ENCODE measurements at regions not wholly inside any gene's neighbourhood (a gene's known extent, or its start where the extent isn't known, plus 50 kb on each side); places are given as distances from the start of the nearest gene placed in this dataset.

DNA sequence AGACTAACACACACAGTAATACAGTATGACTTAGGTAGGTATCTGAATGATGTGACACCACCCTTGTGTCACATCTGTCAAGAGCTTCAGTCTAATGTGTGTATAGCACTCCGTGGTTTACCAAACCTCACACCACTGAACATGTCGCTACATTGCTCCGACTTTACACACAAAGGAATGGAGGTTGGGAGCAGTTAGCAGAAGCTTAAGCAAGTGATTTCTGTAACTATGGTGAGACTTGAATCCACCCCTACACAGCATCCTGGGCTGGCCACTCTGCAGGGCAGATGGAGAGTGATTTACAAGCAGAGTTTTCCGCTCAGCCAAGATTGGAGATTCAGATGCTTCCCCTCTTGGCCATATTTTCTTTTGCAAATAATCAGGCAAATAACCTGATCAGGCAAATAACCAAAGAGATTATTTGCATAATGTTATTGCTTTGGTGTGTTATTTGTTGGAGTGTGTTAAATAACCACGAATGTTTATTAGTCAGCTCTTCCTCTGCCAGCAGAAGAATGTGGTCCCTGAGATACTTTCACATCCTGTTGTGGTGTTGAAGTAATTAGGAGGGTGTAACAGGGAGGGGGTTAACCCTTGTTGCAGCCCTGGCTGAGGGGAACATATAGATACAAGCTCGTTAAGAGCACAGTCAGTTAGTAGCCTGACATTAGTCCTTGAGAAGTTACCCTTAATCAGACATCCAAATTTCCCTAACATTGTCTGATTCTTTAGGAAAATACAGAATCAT is 92.8 kb downstream of the SNX18 start:
- Histone ChIP-seq H3K27me3 (ENCODE audit: control insufficient read depth in 3 of 3, insufficient read depth in 3 of 3, low read length in 2 of 3) (no peaks in the 10 kb centered on the region), H3K4me1 (ENCODE audit: control insufficient read depth in 5 of 5, insufficient read depth in 5 of 5, low read length in 5 of 5) (peaks cover 0 to 4% (median 2%) of the 10 kb centered on the region in 5 donors), H3K4me3 (no peak overlapping the region), H3K36me3 (ENCODE audit: control insufficient read depth in 4 of 4, insufficient read depth in 4 of 4, low read length in 4 of 4) (no peaks in the 10 kb centered on the region), H3K27ac (ENCODE audit: low read depth in 1 of 2, low read length in 1 of 2) (no peak overlapping the region), H3K9ac (ENCODE audit: insufficient read depth in 1 of 2, low read length in 2 of 2) (no peak overlapping the region), H3K9me3 (ENCODE audit: control insufficient read depth in 4 of 4, insufficient read depth in 3 of 4, low read length in 3 of 4) (no peaks in the 10 kb centered on the region)
- WGBS, 2 donors = 41 to 53% methylated on average over 6 of the region's 6 CpGs
- TF ChIP-seq, protein P1, sequence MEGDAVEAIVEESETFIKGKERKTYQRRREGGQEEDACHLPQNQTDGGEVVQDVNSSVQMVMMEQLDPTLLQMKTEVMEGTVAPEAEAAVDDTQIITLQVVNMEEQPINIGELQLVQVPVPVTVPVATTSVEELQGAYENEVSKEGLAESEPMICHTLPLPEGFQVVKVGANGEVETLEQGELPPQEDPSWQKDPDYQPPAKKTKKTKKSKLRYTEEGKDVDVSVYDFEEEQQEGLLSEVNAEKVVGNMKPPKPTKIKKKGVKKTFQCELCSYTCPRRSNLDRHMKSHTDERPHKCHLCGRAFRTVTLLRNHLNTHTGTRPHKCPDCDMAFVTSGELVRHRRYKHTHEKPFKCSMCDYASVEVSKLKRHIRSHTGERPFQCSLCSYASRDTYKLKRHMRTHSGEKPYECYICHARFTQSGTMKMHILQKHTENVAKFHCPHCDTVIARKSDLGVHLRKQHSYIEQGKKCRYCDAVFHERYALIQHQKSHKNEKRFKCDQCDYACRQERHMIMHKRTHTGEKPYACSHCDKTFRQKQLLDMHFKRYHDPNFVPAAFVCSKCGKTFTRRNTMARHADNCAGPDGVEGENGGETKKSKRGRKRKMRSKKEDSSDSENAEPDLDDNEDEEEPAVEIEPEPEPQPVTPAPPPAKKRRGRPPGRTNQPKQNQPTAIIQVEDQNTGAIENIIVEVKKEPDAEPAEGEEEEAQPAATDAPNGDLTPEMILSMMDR (IDR thresholded peaks at IDR 0.05; ENCODE audit: control extremely low read depth, extremely low read depth) = no peak
- peak; percentile 27 for ATAC-seq (ENCODE audit: insufficient read depth, low FRiP score)
- no peak for DNase-seq

DNA sequence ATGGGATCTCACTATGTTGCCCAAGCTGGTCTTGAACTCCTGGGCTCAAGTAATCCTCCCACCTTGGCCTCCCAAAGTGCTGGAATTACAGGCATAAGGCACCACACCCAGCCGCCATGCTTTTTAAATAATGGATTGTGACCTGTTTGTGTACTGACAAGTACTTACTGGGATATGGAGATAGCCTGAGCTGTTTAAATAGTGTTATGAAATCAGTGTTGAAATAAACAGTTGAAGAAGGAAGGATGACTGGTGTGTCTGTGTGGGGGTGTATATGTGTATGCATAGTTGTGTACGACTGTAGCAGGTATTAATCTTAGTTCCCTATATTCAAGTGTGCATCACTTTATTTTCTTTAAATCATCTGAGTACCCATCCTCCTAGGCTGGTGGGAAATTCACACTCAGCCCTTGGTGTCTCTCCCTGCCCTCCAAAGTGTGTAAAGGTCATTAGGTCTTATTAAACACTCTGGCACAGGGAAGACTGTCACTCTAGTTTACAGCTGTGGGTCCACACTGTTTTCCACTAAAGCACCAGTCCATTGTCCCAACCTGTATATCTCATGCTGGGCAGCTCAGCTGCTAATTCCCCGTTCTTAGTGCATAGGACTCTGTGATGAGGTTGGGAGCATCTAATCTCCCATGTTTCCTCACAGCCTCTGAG is 91.0 kb downstream of the SNX18 start:
- peaks cover 0 to 3% (median 2%) of the 10 kb centered on the region in 5 donors for H3K4me1 ChIP-seq (ENCODE audit: control insufficient read depth in 5 of 5, insufficient read depth in 5 of 5, low read length in 5 of 5)
- WGBS, 2 donors = 48 to 73% methylated on average over 3 of the region's 3 CpGs
- no peaks in the 10 kb centered on the region for H3K27me3 ChIP-seq (ENCODE audit: control insufficient read depth in 3 of 3, insufficient read depth in 3 of 3, low read length in 2 of 3)
- ATAC-seq (ENCODE audit: insufficient read depth, low FRiP score) = peak; percentile 41
- no peak overlapping the region for H3K27ac ChIP-seq (ENCODE audit: low read depth in 1 of 2, low read length in 1 of 2)
- DNase-seq = no peak
- H3K9ac ChIP-seq (ENCODE audit: insufficient read depth in 1 of 2, low read length in 2 of 2) = no peak overlapping the region
- H3K4me3 ChIP-seq = no peak overlapping the region
- no peaks in the 10 kb centered on the region for H3K36me3 ChIP-seq (ENCODE audit: control insufficient read depth in 4 of 4, insufficient read depth in 4 of 4, low read length in 4 of 4)
- no peaks in the 10 kb centered on the region for H3K9me3 ChIP-seq (ENCODE audit: control insufficient read depth in 4 of 4, insufficient read depth in 3 of 4, low read length in 3 of 4)
- TF ChIP-seq, protein P1 (IDR thresholded peaks at IDR 0.05; ENCODE audit: control extremely low read depth, extremely low read depth) = no peak

DNA sequence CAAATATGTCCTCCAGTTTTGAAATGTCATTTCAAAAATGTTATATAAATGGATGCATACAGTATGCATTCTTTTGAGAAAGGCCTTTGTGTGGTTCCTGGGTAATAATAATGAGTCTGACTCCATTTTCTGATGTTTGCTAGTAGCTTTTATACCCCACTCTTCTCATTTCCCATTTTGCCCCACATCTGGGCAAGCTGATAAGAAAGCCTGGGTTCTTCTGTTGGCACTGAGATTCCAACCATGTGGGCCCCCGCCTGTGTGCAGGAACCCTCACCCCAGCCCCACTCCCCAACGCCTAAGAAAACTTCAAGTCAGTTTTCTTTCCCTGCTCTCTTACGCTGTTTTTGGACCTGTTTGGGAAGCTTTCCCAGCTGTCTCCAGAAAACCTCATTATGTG is 89.4 kb downstream of the SNX18 start:
- WGBS, 2 donors = 90 to 95% methylated on average over 3 of the region's 3 CpGs
- no peak for ATAC-seq (ENCODE audit: insufficient read depth, low FRiP score)
- Histone ChIP-seq H3K4me1 (ENCODE audit: control insufficient read depth in 5 of 5, insufficient read depth in 5 of 5, low read length in 5 of 5) (peaks cover 0 to 13% (median 4%) of the 10 kb centered on the region in 5 donors), H3K4me3 (no peak overlapping the region), H3K9ac (ENCODE audit: insufficient read depth in 1 of 2, low read length in 2 of 2) (no peak overlapping the region), H3K36me3 (ENCODE audit: control insufficient read depth in 4 of 4, insufficient read depth in 4 of 4, low read length in 4 of 4) (no peaks in the 10 kb centered on the region), H3K27ac (ENCODE audit: low read depth in 1 of 2, low read length in 1 of 2) (no peak overlapping the region), H3K9me3 (ENCODE audit: control insufficient read depth in 4 of 4, insufficient read depth in 3 of 4, low read length in 3 of 4) (no peaks in the 10 kb centered on the region), H3K27me3 (ENCODE audit: control insufficient read depth in 3 of 3, insufficient read depth in 3 of 3, low read length in 2 of 3) (no peaks in the 10 kb centered on the region)
- TF ChIP-seq, protein P1 (IDR thresholded peaks at IDR 0.05; ENCODE audit: control extremely low read depth, extremely low read depth) = no peak
- DNase-seq = no peak

All from lung (tissue), 11 donors.